ENCODE measurements at regions not wholly inside any gene's neighbourhood (a gene's known extent, or its start where the extent isn't known, plus 50 kb on each side); places are given as distances from the start of the nearest gene placed in this dataset.

GRCh38 chr6:140985679-140986275 is 1146.9 kb upstream of the GJE1 start:
- no peak for DNase-seq
- WGBS, 2 donors, result 66% methylated on average over 2 of the region's 2 CpGs
- intact Hi-C loops (cut with DNase I; ENCODE audit: low total_unique reads), result no loop called here
- no peak for TF ChIP-seq POLR2A (IDR thresholded peaks at IDR 0.05)
- TF ChIP-seq, protein P1, sequence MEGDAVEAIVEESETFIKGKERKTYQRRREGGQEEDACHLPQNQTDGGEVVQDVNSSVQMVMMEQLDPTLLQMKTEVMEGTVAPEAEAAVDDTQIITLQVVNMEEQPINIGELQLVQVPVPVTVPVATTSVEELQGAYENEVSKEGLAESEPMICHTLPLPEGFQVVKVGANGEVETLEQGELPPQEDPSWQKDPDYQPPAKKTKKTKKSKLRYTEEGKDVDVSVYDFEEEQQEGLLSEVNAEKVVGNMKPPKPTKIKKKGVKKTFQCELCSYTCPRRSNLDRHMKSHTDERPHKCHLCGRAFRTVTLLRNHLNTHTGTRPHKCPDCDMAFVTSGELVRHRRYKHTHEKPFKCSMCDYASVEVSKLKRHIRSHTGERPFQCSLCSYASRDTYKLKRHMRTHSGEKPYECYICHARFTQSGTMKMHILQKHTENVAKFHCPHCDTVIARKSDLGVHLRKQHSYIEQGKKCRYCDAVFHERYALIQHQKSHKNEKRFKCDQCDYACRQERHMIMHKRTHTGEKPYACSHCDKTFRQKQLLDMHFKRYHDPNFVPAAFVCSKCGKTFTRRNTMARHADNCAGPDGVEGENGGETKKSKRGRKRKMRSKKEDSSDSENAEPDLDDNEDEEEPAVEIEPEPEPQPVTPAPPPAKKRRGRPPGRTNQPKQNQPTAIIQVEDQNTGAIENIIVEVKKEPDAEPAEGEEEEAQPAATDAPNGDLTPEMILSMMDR (IDR thresholded peaks at IDR 0.05), result no peak
- H3K27me3 ChIP-seq, result no peaks in the 10 kb centered on the region
- no peaks in the 10 kb centered on the region for H3K9me3 ChIP-seq
- no peak overlapping the region for H3K4me3 ChIP-seq
- peaks cover 10% of the 10 kb centered on the region for H3K4me1 ChIP-seq
- H3K27ac ChIP-seq, result peak overlapping the region in 1 of 2 donors; percentile 71
- H3K36me3 ChIP-seq (ENCODE audit: low read depth, missing control alignments), result no peaks in the 10 kb centered on the region

DNA sequence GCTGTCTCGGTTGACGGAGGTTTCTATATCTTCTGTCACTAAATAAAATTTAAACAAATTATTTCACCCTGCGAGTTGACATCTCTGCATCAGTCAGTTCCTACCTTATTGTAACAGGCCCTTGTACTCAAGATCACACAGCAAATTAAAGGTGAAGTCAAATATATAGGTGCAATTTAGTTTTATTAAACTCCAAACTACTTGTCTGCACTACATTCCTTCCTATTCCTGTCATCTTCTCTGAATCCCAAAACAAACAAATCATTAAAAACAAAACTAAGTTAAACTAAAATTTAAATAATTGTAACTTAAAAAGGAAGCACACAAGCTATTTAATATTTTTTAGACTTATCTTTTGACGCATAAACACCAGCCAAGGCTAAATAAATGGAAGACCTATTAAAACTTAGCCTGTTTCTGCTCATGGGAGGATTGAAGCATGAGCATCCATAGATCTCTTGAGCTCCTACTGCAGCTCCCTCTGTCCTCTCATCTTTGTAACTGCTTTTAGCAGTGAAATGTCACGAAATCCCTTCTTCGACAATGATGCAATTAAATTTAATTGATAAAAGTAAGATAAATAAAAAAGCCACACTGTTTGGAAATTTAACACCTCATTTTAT is 1152.3 kb upstream of the GJE1 start:
- Histone ChIP-seq H3K4me3 (no peak overlapping the region), H3K4me1 (peaks cover 16% of the 10 kb centered on the region), H3K9me3 (no peaks in the 10 kb centered on the region), H3K27ac (peak overlapping the region; percentile 9 to 74), H3K36me3 (ENCODE audit: low read depth, missing control alignments) (no peaks in the 10 kb centered on the region), H3K27me3 (no peaks in the 10 kb centered on the region)
- TF ChIP-seq, protein P1 (IDR thresholded peaks at IDR 0.05), result peak in 1 of 3 experiments; percentile 12
- TF ChIP-seq POLR2A (IDR thresholded peaks at IDR 0.05), result no peak
- WGBS, 2 donors, result 40 to 47% methylated on average over 6 of the region's 6 CpGs
- DNase-seq, result no peak
- intact Hi-C loops (cut with DNase I; ENCODE audit: low total_unique reads), result no loop called here

- TF ChIP-seq, protein P1 (IDR thresholded peaks at IDR 0.05), result no peak
- TF ChIP-seq POLR2A (IDR thresholded peaks at IDR 0.05), result no peak
- no peaks in the 10 kb centered on the region for H3K36me3 ChIP-seq (ENCODE audit: low read depth, missing control alignments)
- H3K27ac ChIP-seq, result peak overlapping the region; percentile 9 to 74
- intact Hi-C loops (cut with DNase I; ENCODE audit: low total_unique reads), result no loop called here
- H3K4me1 ChIP-seq, result peaks cover 16% of the 10 kb centered on the region
- peak; percentile 70 for DNase-seq
- H3K9me3 ChIP-seq, result no peaks in the 10 kb centered on the region
- H3K4me3 ChIP-seq, result no peak overlapping the region
- no peaks in the 10 kb centered on the region for H3K27me3 ChIP-seq
- WGBS, 2 donors, result 28 to 32% methylated on average over 4 of the region's 4 CpGs
These were observed 1153.1 kb upstream of the GJE1 start for GRCh38 chr6:140979642-140980091.

- H3K4me3 ChIP-seq, result no peak overlapping the region
- WGBS, 2 donors, result 62 to 72% methylated on average over 2 of the region's 2 CpGs
- H3K36me3 ChIP-seq (ENCODE audit: low read depth, missing control alignments), result no peaks in the 10 kb centered on the region
- DNase-seq, result no peak
- no peak overlapping the region for H3K27ac ChIP-seq
- intact Hi-C loops (cut with DNase I; ENCODE audit: low total_unique reads), result no loop called here
- no peaks in the 10 kb centered on the region for H3K27me3 ChIP-seq
- H3K9me3 ChIP-seq, result no peaks in the 10 kb centered on the region
- TF ChIP-seq, protein P1 (IDR thresholded peaks at IDR 0.05), result no peak
- peaks cover 16% of the 10 kb centered on the region for H3K4me1 ChIP-seq
These were observed 1155.3 kb upstream of the GJE1 start for GRCh38 chr6:140977403-140977802.

DNA sequence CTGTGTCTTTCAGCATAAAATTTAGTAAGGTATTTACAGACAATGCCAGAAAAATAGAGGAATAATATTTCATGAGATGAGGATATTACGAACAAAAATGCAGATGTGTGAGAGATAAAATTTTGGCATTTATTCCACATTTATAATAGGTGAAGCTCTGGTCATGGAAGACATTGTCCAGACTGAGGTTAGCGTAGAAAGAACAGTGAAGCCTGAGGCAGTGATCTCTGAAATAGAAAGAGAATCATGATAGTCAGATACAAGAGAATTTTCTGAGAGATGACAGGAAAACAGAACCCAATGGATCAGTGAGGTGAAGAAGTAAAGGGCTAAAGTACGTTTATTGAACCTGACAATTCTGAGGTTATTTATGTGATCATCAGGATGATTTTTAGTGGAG is 1155.9 kb upstream of the GJE1 start:
- intact Hi-C loops (cut with DNase I; ENCODE audit: low total_unique reads), result no loop called here
- 67 to 73% methylated on average over 3 of the region's 3 CpGs for WGBS, 2 donors
- DNase-seq, result no peak
- H3K4me3 ChIP-seq, result no peak overlapping the region
- H3K27me3 ChIP-seq, result no peaks in the 10 kb centered on the region
- H3K4me1 ChIP-seq, result peaks cover 16% of the 10 kb centered on the region
- no peaks in the 10 kb centered on the region for H3K36me3 ChIP-seq (ENCODE audit: low read depth, missing control alignments)
- TF ChIP-seq, protein P1 (IDR thresholded peaks at IDR 0.05), result no peak
- no peak for TF ChIP-seq POLR2A (IDR thresholded peaks at IDR 0.05)
- no peaks in the 10 kb centered on the region for H3K9me3 ChIP-seq
- no peak overlapping the region for H3K27ac ChIP-seq
